ENCODE measurements at regions not wholly inside any gene's neighbourhood (a gene's known extent, or its start where the extent isn't known, plus 50 kb on each side); places are given as distances from the start of the nearest gene placed in this dataset.

GRCh38 chr1:182113879-182114626, 52.5 kb upstream of the ZNF648 start (continued):
- TF ChIP-seq ZFP37 (CRISPR knock-in tag; IDR thresholded peaks at IDR 0.05; ENCODE audit: borderline replicate concordance) (no peak), NR2F1 (CRISPR knock-in tag; IDR thresholded peaks at IDR 0.05) (0 out of 4 replicates have a peak, but pooled peaks of 1 of the 2 experiments have one; percentile 23), ZNF280D (CRISPR knock-in tag; IDR thresholded peaks at IDR 0.05) (0 out of 2 replicates have a peak, but pooled peaks have one; percentile 29), ZNF674 (CRISPR knock-in tag; IDR thresholded peaks at IDR 0.05; ENCODE audit: low read depth) (no peak), FOXA3 (CRISPR knock-in tag; IDR thresholded peaks at IDR 0.05) (0 out of 2 replicates have a peak, but pooled peaks have one; percentile 14), NFKB2 (CRISPR knock-in tag; IDR thresholded peaks at IDR 0.05; ENCODE audit: borderline replicate concordance) (no peak), MYC (CRISPR knock-in tag; IDR thresholded peaks at IDR 0.05; ENCODE audit: borderline replicate concordance) (no peak), ATRX (CRISPR knock-in tag; IDR thresholded peaks at IDR 0.05; ENCODE audit: borderline replicate concordance) (no peak), DNMT1 (CRISPR knock-in tag; IDR thresholded peaks at IDR 0.05) (no peak), ZMYM4 (CRISPR knock-in tag; IDR thresholded peaks at IDR 0.05) (peak; percentile 55; the same call in 1 of the 2 replicates), TBX3 (IDR thresholded peaks at IDR 0.05; ENCODE audit: borderline replicate concordance) (no peak), KDM5A (IDR thresholded peaks at IDR 0.05; ENCODE audit: borderline replicate concordance, low read length) (no peak), RARA (CRISPR knock-in tag; IDR thresholded peaks at IDR 0.05) (peak; percentile 20; the same call in 1 of the 2 replicates), ZNF549 (CRISPR knock-in tag; IDR thresholded peaks at IDR 0.05) (no peak), THRA (CRISPR knock-in tag; IDR thresholded peaks at IDR 0.05; ENCODE audit: borderline replicate concordance) (peak; percentile 20; the same call in 1 of the 2 replicates), ZNF720 (CRISPR knock-in tag; IDR thresholded peaks at IDR 0.05) (no peak), NR2F6 (IDR thresholded peaks at IDR 0.05) (no peak), NR2F6 (CRISPR knock-in tag; IDR thresholded peaks at IDR 0.05) (peak; percentile 54), NFYB (CRISPR knock-in tag; IDR thresholded peaks at IDR 0.05) (no peak), PLRG1 (conservative IDR thresholded peaks at IDR 0.05) (no peak), RORA (CRISPR knock-in tag; IDR thresholded peaks at IDR 0.05) (no peak), SMAD9 (CRISPR knock-in tag; IDR thresholded peaks at IDR 0.05) (no peak), SOX13 (IDR thresholded peaks at IDR 0.05) (no peak), SOX13 (CRISPR knock-in tag; conservative IDR thresholded peaks at IDR 0.05 in 1 of 2, IDR thresholded peaks at IDR 0.05 in 1 of 2) (peak in 1 of 2 experiments; percentile 76; a peak in 2 of 4 replicates), MAFK (conservative IDR thresholded peaks at IDR 0.05 in 1 of 2, IDR thresholded peaks at IDR 0.05 in 1 of 2; ENCODE audit: low read length in 2 of 2) (no peak), SAP130 (CRISPR knock-in tag; IDR thresholded peaks at IDR 0.05; ENCODE audit: low read depth) (peak; percentile 31; the same call in 1 of the 2 replicates), ZBTB8A (CRISPR knock-in tag; IDR thresholded peaks at IDR 0.05; ENCODE audit: borderline replicate concordance, low read depth) (no peak)
